Activated naive CD4-positive, alpha-beta T cell treated with anti-CD3 and anti-CD28 coated beads for 36 hours (primary cell): ENCODE measurements at regions not wholly inside any gene's neighbourhood (a gene's known extent, or its start where the extent isn't known, plus 50 kb on each side); places are given as distances from the start of the nearest gene placed in this dataset.
A peak's percentile ranks its signal among the peaks of the same experiment; 100 is the strongest.

Experiments used
- CTCF ChIA-PET: fragments of 350-600 bp; sonication (Branson Sonifier 250); formaldehyde crosslinking; loops from one replicate; lab custom pipeline; 2021; ENCODE audit warnings: antibody characterized with exemption; lab: Charles Lee
- DNase-seq: peaks from one replicate; pipeline ENCODE4 v3.0.0-alpha.2; 2020
- H3K27ac Mint-ChIP-seq: one replicate; pipeline ENCODE4 v1.8.0; 2021; ENCODE audit warnings: mild to moderate bottlenecking, mixed read lengths
- H3K27me3 Mint-ChIP-seq: one replicate; pipeline ENCODE4 v1.8.0; 2021; ENCODE audit warnings: low read depth, mixed read lengths
- H3K36me3 Mint-ChIP-seq: one replicate; pipeline ENCODE4 v1.8.0; 2021; ENCODE audit warnings: low read depth, mixed read lengths
- H3K4me1 Mint-ChIP-seq: one replicate; pipeline ENCODE4 v1.8.0; 2021; ENCODE audit warnings: low read depth, mixed read lengths
- H3K4me3 Mint-ChIP-seq: one replicate; pipeline ENCODE4 v1.8.0; 2021; ENCODE audit warnings: mild to moderate bottlenecking, moderate library complexity, mixed read lengths
- H3K9me3 Mint-ChIP-seq: one replicate; pipeline ENCODE4 v1.8.0; 2021; ENCODE audit warnings: mixed read lengths
- intact Hi-C: fragments of 100-400 bp; cut with micrococcal nuclease; formaldehyde crosslinking; loops from one replicate; pipeline ENCODE4 v1.15.1; 2023

GRCh38 chr17:13346592-13346991, 255.1 kb downstream of the HS3ST3A1 start:
- intact Hi-C loops: no loop called here
- H3K4me3 Mint-ChIP-seq: no peak overlapping the region
- peaks cover 2% of the 10 kb centered on the region for H3K27me3 Mint-ChIP-seq
- no peak for DNase-seq
- peaks cover 2% of the 10 kb centered on the region for H3K9me3 Mint-ChIP-seq
- H3K36me3 Mint-ChIP-seq: no peaks in the 10 kb centered on the region
- no peak overlapping the region for H3K27ac Mint-ChIP-seq
- CTCF ChIA-PET: interaction anchor here (1.2 kb wide), 1 partner anchor 9 kb away, joined by 5 read pairs; no protein-coding TSS in a partner anchor
- H3K4me1 Mint-ChIP-seq: peaks cover 17% of the 10 kb centered on the region

GRCh38 chr17:13346081-13346533, 255.6 kb downstream of the HS3ST3A1 start:
- Mint-ChIP-seq H3K27ac (no peak overlapping the region), H3K36me3 (no peaks in the 10 kb centered on the region), H3K9me3 (peaks cover 2% of the 10 kb centered on the region), H3K27me3 (peaks cover 2% of the 10 kb centered on the region), H3K4me3 (no peak overlapping the region), H3K4me1 (peaks cover 17% of the 10 kb centered on the region)
- DNase-seq: no peak
- intact Hi-C loops: no loop called here
- CTCF ChIA-PET: no interaction called here

- H3K27ac Mint-ChIP-seq: no peak overlapping the region
- no peak for DNase-seq
- peaks cover 34% of the 10 kb centered on the region for H3K27me3 Mint-ChIP-seq
- intact Hi-C loops: loop anchor here (2.0 to 5.0 kb wide), 5 partner anchors 256 to 1874 kb away; partner anchors contain the start of gene HS3ST3B1
- CTCF ChIA-PET: interaction anchor here (0.6 kb wide), 2 partner anchors 314 to 379 kb away, joined by 3 read pairs; no protein-coding TSS in a partner anchor
- H3K9me3 Mint-ChIP-seq: no peaks in the 10 kb centered on the region
- no peaks in the 10 kb centered on the region for H3K36me3 Mint-ChIP-seq
- peaks cover 6% of the 10 kb centered on the region for H3K4me1 Mint-ChIP-seq
- no peak overlapping the region for H3K4me3 Mint-ChIP-seq
These were observed 263.3 kb downstream of the HS3ST3A1 start for GRCh38 chr17:13338421-13338820.

GRCh38 chr17:13337864-13338371, 263.8 kb downstream of the HS3ST3A1 start:
- Mint-ChIP-seq H3K36me3 (no peaks in the 10 kb centered on the region), H3K27ac (no peak overlapping the region), H3K4me3 (peak overlapping the region; percentile 8), H3K4me1 (peaks cover 6% of the 10 kb centered on the region), H3K9me3 (no peaks in the 10 kb centered on the region), H3K27me3 (peaks cover 34% of the 10 kb centered on the region)
- CTCF ChIA-PET: interaction anchor here (0.6 to 0.9 kb wide), 5 partner anchors 9 to 1588 kb away, joined by 3 to 5 read pairs (median 3); no protein-coding TSS in a partner anchor
- intact Hi-C loops: loop anchor here (2.0 to 5.0 kb wide), 5 partner anchors 257 to 1874 kb away; partner anchors contain the start of gene HS3ST3B1
- DNase-seq: peak; percentile 43

- CTCF ChIA-PET: interaction anchor here (0.5 to 1.6 kb wide), 5 partner anchors 10 to 1589 kb away, joined by 3 to 5 read pairs (median 4); no protein-coding TSS in a partner anchor
- Mint-ChIP-seq H3K27me3 (peaks cover 34% of the 10 kb centered on the region), H3K9me3 (no peaks in the 10 kb centered on the region), H3K4me1 (peaks cover 6% of the 10 kb centered on the region), H3K4me3 (no peak overlapping the region), H3K36me3 (no peaks in the 10 kb centered on the region), H3K27ac (no peak overlapping the region)
- no peak for DNase-seq
- intact Hi-C loops: loop anchor here (5.0 kb wide), 4 partner anchors 305 to 1875 kb away; partner anchors contain the start of gene HS3ST3B1
These were observed 264.6 kb downstream of the HS3ST3A1 start for GRCh38 chr17:13337151-13337550.

- CTCF ChIA-PET: no interaction called here
- Mint-ChIP-seq H3K27me3 (peaks cover 28% of the 10 kb centered on the region), H3K36me3 (no peaks in the 10 kb centered on the region), H3K4me3 (no peak overlapping the region), H3K27ac (no peak overlapping the region), H3K9me3 (no peaks in the 10 kb centered on the region), H3K4me1 (peaks cover 6% of the 10 kb centered on the region)
- intact Hi-C loops: no loop called here
- no peak for DNase-seq
These were observed 267.4 kb downstream of the HS3ST3A1 start for GRCh38 chr17:13334374-13334773.

- Mint-ChIP-seq H3K4me1 (peaks cover 6% of the 10 kb centered on the region), H3K27ac (no peak overlapping the region), H3K9me3 (no peaks in the 10 kb centered on the region), H3K27me3 (peaks cover 28% of the 10 kb centered on the region), H3K4me3 (no peak overlapping the region), H3K36me3 (no peaks in the 10 kb centered on the region)
- CTCF ChIA-PET: no interaction called here
- intact Hi-C loops: no loop called here
- no peak for DNase-seq
These were observed 268.1 kb downstream of the HS3ST3A1 start for GRCh38 chr17:13333661-13334060.

GRCh38 chr17:13332207-13332606, 269.5 kb downstream of the HS3ST3A1 start:
- Mint-ChIP-seq H3K36me3 (no peaks in the 10 kb centered on the region), H3K27me3 (peaks cover 19% of the 10 kb centered on the region), H3K27ac (no peak overlapping the region), H3K9me3 (no peaks in the 10 kb centered on the region), H3K4me1 (no peaks in the 10 kb centered on the region), H3K4me3 (no peak overlapping the region)
- intact Hi-C loops: no loop called here
- CTCF ChIA-PET: interaction anchor here (0.6 kb wide), 1 partner anchor 300 kb away, joined by 3 read pairs; no protein-coding TSS in a partner anchor
- DNase-seq: no peak

- Mint-ChIP-seq H3K4me1 (no peaks in the 10 kb centered on the region), H3K36me3 (no peaks in the 10 kb centered on the region), H3K27ac (no peak overlapping the region), H3K9me3 (no peaks in the 10 kb centered on the region), H3K4me3 (no peak overlapping the region), H3K27me3 (peaks cover 3% of the 10 kb centered on the region)
- CTCF ChIA-PET: no interaction called here
- intact Hi-C loops: no loop called here
- no peak for DNase-seq
These were observed 272.3 kb downstream of the HS3ST3A1 start for GRCh38 chr17:13329421-13329820.

GRCh38 chr17:13323990-13324389, 277.7 kb downstream of the HS3ST3A1 start:
- no peaks in the 10 kb centered on the region for H3K9me3 Mint-ChIP-seq

GRCh38 chr17:13321951-13322701, 279.6 kb downstream of the HS3ST3A1 start:
- DNase-seq: no peak

More at GRCh38 chr17:13323990-13324389, 277.7 kb downstream of the HS3ST3A1 start:
- Mint-ChIP-seq H3K27me3 (peaks cover 4% of the 10 kb centered on the region), H3K27ac (no peak overlapping the region), H3K4me1 (no peaks in the 10 kb centered on the region), H3K36me3 (no peaks in the 10 kb centered on the region), H3K4me3 (no peak overlapping the region)
- DNase-seq: no peak
- intact Hi-C loops: no loop called here
- CTCF ChIA-PET: interaction anchor here (1.4 kb wide), 1 partner anchor 13 kb away, joined by 4 read pairs; no protein-coding TSS in a partner anchor

GRCh38 chr17:13320046-13320785, 281.5 kb downstream of the HS3ST3A1 start:
- intact Hi-C loops: no loop called here
- H3K27me3 Mint-ChIP-seq: peaks cover 6% of the 10 kb centered on the region
- no peak overlapping the region for H3K4me3 Mint-ChIP-seq
- H3K36me3 Mint-ChIP-seq: no peaks in the 10 kb centered on the region
- CTCF ChIA-PET: interaction anchor here (0.7 kb wide), 1 partner anchor 830 kb away, joined by 3 read pairs; no protein-coding TSS in a partner anchor
- no peak overlapping the region for H3K27ac Mint-ChIP-seq
- no peak for DNase-seq
- no peaks in the 10 kb centered on the region for H3K9me3 Mint-ChIP-seq
- H3K4me1 Mint-ChIP-seq: no peaks in the 10 kb centered on the region

More at GRCh38 chr17:13321951-13322701, 279.6 kb downstream of the HS3ST3A1 start:
- Mint-ChIP-seq H3K27me3 (peaks cover 6% of the 10 kb centered on the region), H3K36me3 (no peaks in the 10 kb centered on the region), H3K4me1 (no peaks in the 10 kb centered on the region), H3K9me3 (no peaks in the 10 kb centered on the region), H3K27ac (no peak overlapping the region), H3K4me3 (no peak overlapping the region)
- CTCF ChIA-PET: interaction anchor here (0.6 kb wide), 1 partner anchor 248 kb away, joined by 3 read pairs; no protein-coding TSS in a partner anchor
- intact Hi-C loops: no loop called here
